HUES6 (cell line): ENCODE measurements at regions not wholly inside any gene's neighbourhood (a gene's known extent, or its start where the extent isn't known, plus 50 kb on each side); places are given as distances from the start of the nearest gene placed in this dataset.

Experiments
- H3K27ac ChIP-seq: 2 replicates; pipeline ENCODE4 v1.7.0; 2013; ENCODE audit warnings: low read depth, mild to moderate bottlenecking, low read length, inconsistent platforms
- H3K27me3 ChIP-seq: 2 replicates; pipeline ENCODE4 v1.6.1; 2013; ENCODE audit warnings: low read length; ENCODE audit not compliant: control insufficient read depth, insufficient read depth
- H3K36me3 ChIP-seq: 2 replicates; pipeline ENCODE4 v1.6.1; 2013; ENCODE audit warnings: low read length; ENCODE audit not compliant: control insufficient read depth, insufficient read depth
- H3K4me1 ChIP-seq: 2 replicates; pipeline ENCODE4 v1.6.1; 2013; ENCODE audit warnings: low read length; ENCODE audit not compliant: control insufficient read depth, insufficient read depth
- H3K4me3 ChIP-seq: 2 replicates; pipeline ENCODE4 v1.5.1; 2013; ENCODE audit warnings: low read depth, low read length
- H3K9ac ChIP-seq: one replicate; pipeline ENCODE4 v1.6.1; 2013; ENCODE audit warnings: mild to moderate bottlenecking, low read length
- H3K9me3 ChIP-seq: 2 replicates; pipeline ENCODE4 v1.6.1; 2013; ENCODE audit warnings: low read depth, low read length; ENCODE audit not compliant: control insufficient read depth, insufficient read depth

DNA sequence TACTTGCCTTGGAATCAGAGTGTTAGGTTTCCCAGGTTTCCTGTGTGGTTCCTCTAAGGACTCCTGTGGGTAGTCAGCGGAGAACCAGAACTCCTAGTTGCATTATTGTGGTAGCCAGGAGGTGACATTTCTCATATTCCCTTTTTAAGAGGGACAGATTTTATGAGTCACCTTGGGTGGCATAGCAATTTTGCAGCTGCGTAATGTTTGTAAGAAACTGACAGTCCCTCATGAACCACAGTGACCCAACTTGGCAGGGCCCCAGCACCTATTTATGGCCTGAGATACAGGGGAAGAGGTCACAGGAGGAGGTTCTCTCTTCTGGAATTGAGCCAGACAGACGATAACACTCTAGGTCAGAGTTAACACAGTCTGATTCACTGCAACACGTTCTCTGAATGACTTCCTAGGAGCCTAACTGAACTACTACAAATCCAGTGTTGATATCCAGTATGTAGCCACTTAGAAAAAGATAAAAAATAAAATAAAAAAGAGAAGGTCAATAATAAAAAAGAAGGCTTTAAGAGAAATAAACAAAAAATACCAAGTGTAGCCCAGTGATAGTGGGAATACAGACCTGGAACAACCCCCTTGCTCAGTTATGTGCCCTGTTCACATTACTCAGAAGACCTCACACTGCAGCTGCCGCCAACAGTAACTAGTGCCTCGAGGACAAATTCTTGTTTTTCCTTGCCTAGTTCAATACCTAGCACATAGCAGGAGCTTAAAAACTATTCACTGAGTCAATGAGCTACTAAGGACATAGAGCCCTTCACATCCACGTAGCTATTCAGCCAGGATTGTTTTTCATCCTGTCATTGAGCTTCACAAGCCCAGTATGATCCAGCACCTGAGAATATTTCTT, 50.7 kb upstream of the VLDLR start:
- Histone ChIP-seq H3K4me3 (no peak overlapping the region), H3K27me3 (no peaks in the 10 kb centered on the region), H3K9me3 (no peaks in the 10 kb centered on the region), H3K36me3 (no peaks in the 10 kb centered on the region; the same call in 1 of the 2 replicates), H3K27ac (no peak overlapping the region), H3K9ac (no peak overlapping the region), H3K4me1 (peaks cover 3% of the 10 kb centered on the region; the same call in 1 of the 2 replicates)
